ENCODE measurements at regions not wholly inside any gene's neighbourhood (a gene's known extent, or its start where the extent isn't known, plus 50 kb on each side); places are given as distances from the start of the nearest gene placed in this dataset.
"Not testable (repeated sequence)": the region's sequence is repeated elsewhere in the genome, so short reads cannot be mapped to it uniquely, and the experiment has no call there.

GRCh38 chr4:141332359-141333181 is 111.9 kb downstream of the ZNF330 start:
- not testable (repeated sequence) for TF ChIP-seq POLR2A (IDR thresholded peaks at IDR 0.05; ENCODE audit: insufficient read depth in 1 of 2, low read depth in 2 of 2, low read length in 2 of 2); SMARCC2 (IDR thresholded peaks at IDR 0.05); KDM2A (CRISPR knock-in tag; IDR thresholded peaks at IDR 0.05; ENCODE audit: borderline replicate concordance, low read depth); PLSCR1 (CRISPR knock-in tag; IDR thresholded peaks at IDR 0.05; ENCODE audit: borderline replicate concordance)
